Left lobe of liver (tissue), 2 donors: ENCODE measurements at regions not wholly inside any gene's neighbourhood (a gene's known extent, or its start where the extent isn't known, plus 50 kb on each side); places are given as distances from the start of the nearest gene placed in this dataset.
"Not testable (repeated sequence)": the region's sequence is repeated elsewhere in the genome, so short reads cannot be mapped to it uniquely, and the experiment has no call there.

Experiments used
- ATAC-seq: fragments of 200-7000 bp; cut with Tn5 transposase; one replicate; pipeline ENCODE4 v1.9.1; 2020; ENCODE audit warnings: mild to moderate bottlenecking, moderate library complexity
- DNase-seq: peaks from one replicate; pipeline ENCODE4 v3.0.0-alpha.2; 2020; ENCODE audit warnings: low spot score
- donor health status: DM: no; HTN: no; CAD: no; lungs with moderate emphysema.
- donor health status: DM: no; HTN: yes; CAD: no.

- not testable (repeated sequence) for DNase-seq, ATAC-seq
Observed at GRCh38 chr2:14099101-14099500, 533.4 kb upstream of the LRATD1 start.

GRCh38 chr2:14114275-14114674 lies 518.2 kb upstream of the LRATD1 start:
- ATAC-seq, result no peak
- DNase-seq, result no peak

- no peak for DNase-seq
- ATAC-seq, result no peak
Observed at GRCh38 chr2:14120376-14120775, 512.1 kb upstream of the LRATD1 start.

- ATAC-seq (no peak), DNase-seq (no peak)
Observed at GRCh38 chr2:14123436-14124103, 508.9 kb upstream of the LRATD1 start.

- ATAC-seq (no peak), DNase-seq (no peak)
Observed at GRCh38 chr2:14125624-14126293, 506.8 kb upstream of the LRATD1 start.

- ATAC-seq (no peak), DNase-seq (no peak)
Observed at GRCh38 chr2:14126846-14127245, 505.7 kb upstream of the LRATD1 start.

GRCh38 chr2:14127765-14128164 lies 504.8 kb upstream of the LRATD1 start:
- ATAC-seq (no peak), DNase-seq (no peak)

GRCh38 chr2:14132386-14132785 lies 500.1 kb upstream of the LRATD1 start:
- ATAC-seq, result no peak
- no peak for DNase-seq

- DNase-seq (no peak), ATAC-seq (no peak)
Observed at GRCh38 chr2:14134771-14135170, 497.7 kb upstream of the LRATD1 start.

GRCh38 chr2:14136030-14136429 lies 496.5 kb upstream of the LRATD1 start:
- ATAC-seq (no peak), DNase-seq (no peak)

- ATAC-seq (no peak), DNase-seq (no peak)
Observed at GRCh38 chr2:14137643-14138042, 494.9 kb upstream of the LRATD1 start.

GRCh38 chr2:14140009-14140550 lies 492.4 kb upstream of the LRATD1 start:
- DNase-seq, result no peak

GRCh38 chr2:14143435-14143834 lies 489.1 kb upstream of the LRATD1 start:
- no peak for ATAC-seq

More at GRCh38 chr2:14140009-14140550, 492.4 kb upstream of the LRATD1 start:
- no peak for ATAC-seq

GRCh38 chr2:14148216-14148615 lies 484.3 kb upstream of the LRATD1 start:
- no peak for DNase-seq

More at GRCh38 chr2:14143435-14143834, 489.1 kb upstream of the LRATD1 start:
- no peak for DNase-seq

GRCh38 chr2:14157816-14158215 lies 474.7 kb upstream of the LRATD1 start:
- ATAC-seq, result no peak
- DNase-seq, result no peak

More at GRCh38 chr2:14148216-14148615, 484.3 kb upstream of the LRATD1 start:
- ATAC-seq, result no peak

- DNase-seq (no peak), ATAC-seq (no peak)
Observed at GRCh38 chr2:14180333-14180732, 452.2 kb upstream of the LRATD1 start.

- DNase-seq (no peak), ATAC-seq (no peak)
Observed at GRCh38 chr2:14182227-14182946, 450.1 kb upstream of the LRATD1 start.

- DNase-seq (no peak), ATAC-seq (no peak)
Observed at GRCh38 chr2:14185906-14186305, 446.6 kb upstream of the LRATD1 start.

- ATAC-seq, result no peak
Observed at GRCh38 chr2:14188446-14188845, 444.1 kb upstream of the LRATD1 start.

GRCh38 chr2:14189929-14190328 lies 442.6 kb upstream of the LRATD1 start:
- no peak for ATAC-seq
- no peak for DNase-seq

More at GRCh38 chr2:14188446-14188845, 444.1 kb upstream of the LRATD1 start:
- DNase-seq, result no peak

GRCh38 chr2:14194233-14194632 lies 438.3 kb upstream of the LRATD1 start:
- no peak for ATAC-seq

GRCh38 chr2:14197293-14197692 lies 435.2 kb upstream of the LRATD1 start:
- DNase-seq (no peak), ATAC-seq (no peak)

More at GRCh38 chr2:14194233-14194632, 438.3 kb upstream of the LRATD1 start:
- no peak for DNase-seq
